Liver (tissue), 8 donors: ENCODE measurements at regions not wholly inside any gene's neighbourhood (a gene's known extent, or its start where the extent isn't known, plus 50 kb on each side); places are given as distances from the start of the nearest gene placed in this dataset.

Source experiments
- DNase-seq: peaks from one replicate; pipeline ENCODE4 v3.0.0-alpha.2; 2017; ENCODE audit warnings: low spot score
- H3K27ac ChIP-seq, 2 donors: one replicate each; pipeline ENCODE4 v1.7.0; 2013; ENCODE audit warnings: inconsistent platforms in 2 of 2, low read length in 2 of 2, control low read depth in 1 of 2, low read depth in 1 of 2, mild to moderate bottlenecking in 1 of 2
- H3K27me3 ChIP-seq, 4 donors: one replicate each; pipeline versions ENCODE4 v1.6.1 to v1.7.0; 2013; ENCODE audit warnings: low read length in 3 of 4, inconsistent platforms in 1 of 4, mild to moderate bottlenecking in 1 of 4, moderate library complexity in 1 of 4; ENCODE audit not compliant: control insufficient read depth in 4 of 4, insufficient read depth in 4 of 4
- H3K36me3 ChIP-seq, 4 donors: one replicate each; pipeline versions ENCODE4 v1.6.1 to v1.7.0; 2013; ENCODE audit warnings: low read length in 3 of 4, mild to moderate bottlenecking in 3 of 4, low read depth in 1 of 4, moderate library complexity in 1 of 4; ENCODE audit not compliant: control insufficient read depth in 4 of 4, insufficient read depth in 3 of 4
- H3K4me1 ChIP-seq, 4 donors: one replicate each; pipeline versions ENCODE4 v1.6.1 to v1.7.0; 2013; ENCODE audit warnings: low read length in 3 of 4, mild to moderate bottlenecking in 3 of 4, moderate library complexity in 1 of 4; ENCODE audit not compliant: control insufficient read depth in 4 of 4, insufficient read depth in 4 of 4
- H3K4me3 ChIP-seq, 3 donors: one replicate each; pipeline versions ENCODE4 v1.6.1 to v1.7.0; 2013; ENCODE audit warnings: low read length in 3 of 3, control low read depth in 1 of 3, low read depth in 1 of 3, mild to moderate bottlenecking in 1 of 3
- H3K9ac ChIP-seq, 2 donors: one replicate each; pipeline ENCODE4 v1.7.0; 2013; ENCODE audit warnings: low read length in 2 of 2, mild to moderate bottlenecking in 2 of 2, moderate library complexity in 2 of 2, control low read depth in 1 of 2, low read depth in 1 of 2
- H3K9me3 ChIP-seq, 4 donors: one replicate each; pipeline versions ENCODE4 v1.6.1 to v1.7.0; 2013; ENCODE audit warnings: low read length in 3 of 4; ENCODE audit not compliant: control insufficient read depth in 4 of 4
- EGR1 ChIP-seq, 2 donors: IDR thresholded peaks; 2 replicates each; pipeline ENCODE4 v1.6.1; 2016 to 2018; ENCODE audit warnings: antibody characterized with exemption in 2 of 2, low read depth in 2 of 2
- FOXA1 ChIP-seq: IDR thresholded peaks from 2 replicates; pipeline ENCODE4 v1.6.1; 2016; ENCODE audit warnings: antibody characterized with exemption
- FOXA2 ChIP-seq: IDR thresholded peaks from 2 replicates; pipeline ENCODE4 v1.6.1; 2016; ENCODE audit warnings: antibody characterized with exemption
- GABPA ChIP-seq, 2 donors: IDR thresholded peaks in 1 of 2; conservative IDR thresholded peaks in 1 of 2; 2 replicates each; pipeline ENCODE4 v1.6.1; 2016; ENCODE audit warnings: antibody characterized with exemption in 2 of 2, mild to moderate bottlenecking in 1 of 2, moderate library complexity in 1 of 2
- HNF4A ChIP-seq, 2 donors: conservative IDR thresholded peaks; 2 replicates each; pipeline ENCODE4 v1.6.1; 2016; ENCODE audit warnings: antibody characterized with exemption in 2 of 2, mild to moderate bottlenecking in 2 of 2
- HNF4G ChIP-seq: IDR thresholded peaks from 2 replicates; pipeline ENCODE4 v1.6.1; 2016; ENCODE audit warnings: antibody characterized with exemption
- JUND ChIP-seq, 2 donors: IDR thresholded peaks; 2 replicates each; pipeline ENCODE4 v1.6.1; 2016; ENCODE audit warnings: antibody characterized with exemption in 2 of 2
- RAD21 ChIP-seq, 2 donors: IDR thresholded peaks; 2 replicates each; pipeline ENCODE4 v1.6.1; 2016; ENCODE audit warnings: antibody characterized with exemption in 2 of 2, mild to moderate bottlenecking in 2 of 2
- RXRA ChIP-seq, 2 donors: IDR thresholded peaks; 2 replicates each; pipeline ENCODE4 v1.6.1; 2017 to 2018; ENCODE audit warnings: antibody characterized with exemption in 2 of 2, mild to moderate bottlenecking in 1 of 2
- SP1 ChIP-seq: IDR thresholded peaks from 2 replicates; pipeline ENCODE4 v1.6.1; 2018; ENCODE audit warnings: antibody characterized with exemption, mild to moderate bottlenecking
- TAF1 ChIP-seq: conservative IDR thresholded peaks from 2 replicates; pipeline ENCODE4 v1.6.1; 2016; ENCODE audit warnings: antibody characterized with exemption, mild to moderate bottlenecking
- YY1 ChIP-seq: IDR thresholded peaks from 2 replicates; pipeline ENCODE4 v1.6.1; 2016; ENCODE audit warnings: antibody characterized with exemption, mild to moderate bottlenecking
- WGBS: extraction: QIAGEN DNeasy Blood & Tissue Kit; methylation state at CpG from one replicate; pipeline ENCODE4 v1.1.7; 2013; 5-methylcytosine and 5-hydroxymethylcytosine counted together
- TF ChIP-seq, protein P1 (sequence below): IDR thresholded peaks from 2 replicates; pipeline ENCODE4 v1.6.1; 2016; ENCODE audit warnings: antibody characterized with exemption, mild to moderate bottlenecking
- TF ChIP-seq, protein P2 (sequence below): IDR thresholded peaks from 2 replicates; pipeline ENCODE4 v1.6.1; 2016; ENCODE audit warnings: antibody characterized with exemption
- TF ChIP-seq, protein P3 (sequence below): fragments of 150-350 bp; IDR thresholded peaks from 2 replicates; pipeline ENCODE4 v1.5.1; 2017; ENCODE audit warnings: improper control_type of control experiment, low read depth, low read length; ENCODE audit not compliant: missing input control
- TF ChIP-seq, protein P4 (sequence below): IDR thresholded peaks from 2 replicates; pipeline ENCODE4 v1.6.1; 2016; ENCODE audit warnings: antibody characterized with exemption
- TF ChIP-seq, protein P5 (sequence below): IDR thresholded peaks from 2 replicates; pipeline ENCODE4 v1.6.1; 2016; ENCODE audit warnings: antibody characterized with exemption
- donor health status: healthy.
- donor health status: healthy.
- donor health status: healthy.
- donor health status: healthy.
- donor health status: healthy.

DNA sequence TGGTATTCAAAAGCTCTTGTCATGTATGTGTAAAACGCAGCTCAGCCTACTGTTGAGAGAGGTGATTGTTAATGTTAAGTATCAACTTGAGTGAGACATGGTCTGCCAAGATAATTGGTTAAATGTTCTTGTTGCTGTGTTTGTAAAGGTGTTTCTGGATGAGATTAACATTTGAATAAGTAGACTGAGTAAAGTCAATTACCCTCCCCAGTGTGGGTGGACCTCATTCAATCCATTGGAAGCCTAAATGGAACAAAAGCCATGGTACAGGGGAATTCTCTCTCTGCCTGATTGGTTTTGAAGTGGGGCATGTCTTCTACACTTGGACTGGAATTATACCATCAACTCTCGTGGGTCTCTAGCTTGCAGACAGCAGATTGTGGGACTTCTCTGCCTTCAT is 63.8 kb upstream of the RERGL start:
- no peak for DNase-seq
- no peaks in the 10 kb centered on the region for H3K36me3 ChIP-seq
- TF ChIP-seq TAF1: no peak
- no peak for TF ChIP-seq EGR1 (IDR thresholded peaks at IDR 0.05; ENCODE audit: low read depth in 2 of 2)
- TF ChIP-seq, protein P1, sequence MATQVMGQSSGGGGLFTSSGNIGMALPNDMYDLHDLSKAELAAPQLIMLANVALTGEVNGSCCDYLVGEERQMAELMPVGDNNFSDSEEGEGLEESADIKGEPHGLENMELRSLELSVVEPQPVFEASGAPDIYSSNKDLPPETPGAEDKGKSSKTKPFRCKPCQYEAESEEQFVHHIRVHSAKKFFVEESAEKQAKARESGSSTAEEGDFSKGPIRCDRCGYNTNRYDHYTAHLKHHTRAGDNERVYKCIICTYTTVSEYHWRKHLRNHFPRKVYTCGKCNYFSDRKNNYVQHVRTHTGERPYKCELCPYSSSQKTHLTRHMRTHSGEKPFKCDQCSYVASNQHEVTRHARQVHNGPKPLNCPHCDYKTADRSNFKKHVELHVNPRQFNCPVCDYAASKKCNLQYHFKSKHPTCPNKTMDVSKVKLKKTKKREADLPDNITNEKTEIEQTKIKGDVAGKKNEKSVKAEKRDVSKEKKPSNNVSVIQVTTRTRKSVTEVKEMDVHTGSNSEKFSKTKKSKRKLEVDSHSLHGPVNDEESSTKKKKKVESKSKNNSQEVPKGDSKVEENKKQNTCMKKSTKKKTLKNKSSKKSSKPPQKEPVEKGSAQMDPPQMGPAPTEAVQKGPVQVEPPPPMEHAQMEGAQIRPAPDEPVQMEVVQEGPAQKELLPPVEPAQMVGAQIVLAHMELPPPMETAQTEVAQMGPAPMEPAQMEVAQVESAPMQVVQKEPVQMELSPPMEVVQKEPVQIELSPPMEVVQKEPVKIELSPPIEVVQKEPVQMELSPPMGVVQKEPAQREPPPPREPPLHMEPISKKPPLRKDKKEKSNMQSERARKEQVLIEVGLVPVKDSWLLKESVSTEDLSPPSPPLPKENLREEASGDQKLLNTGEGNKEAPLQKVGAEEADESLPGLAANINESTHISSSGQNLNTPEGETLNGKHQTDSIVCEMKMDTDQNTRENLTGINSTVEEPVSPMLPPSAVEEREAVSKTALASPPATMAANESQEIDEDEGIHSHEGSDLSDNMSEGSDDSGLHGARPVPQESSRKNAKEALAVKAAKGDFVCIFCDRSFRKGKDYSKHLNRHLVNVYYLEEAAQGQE: no peak
- no peak for TF ChIP-seq GABPA (IDR thresholded peaks at IDR 0.05 in 1 of 2, conservative IDR thresholded peaks at IDR 0.05 in 1 of 2)
- no peak for TF ChIP-seq YY1
- no peak for TF ChIP-seq JUND (IDR thresholded peaks at IDR 0.05)
- TF ChIP-seq, protein P2, sequence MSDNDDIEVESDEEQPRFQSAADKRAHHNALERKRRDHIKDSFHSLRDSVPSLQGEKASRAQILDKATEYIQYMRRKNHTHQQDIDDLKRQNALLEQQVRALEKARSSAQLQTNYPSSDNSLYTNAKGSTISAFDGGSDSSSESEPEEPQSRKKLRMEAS: no peak
- TF ChIP-seq, protein P3, sequence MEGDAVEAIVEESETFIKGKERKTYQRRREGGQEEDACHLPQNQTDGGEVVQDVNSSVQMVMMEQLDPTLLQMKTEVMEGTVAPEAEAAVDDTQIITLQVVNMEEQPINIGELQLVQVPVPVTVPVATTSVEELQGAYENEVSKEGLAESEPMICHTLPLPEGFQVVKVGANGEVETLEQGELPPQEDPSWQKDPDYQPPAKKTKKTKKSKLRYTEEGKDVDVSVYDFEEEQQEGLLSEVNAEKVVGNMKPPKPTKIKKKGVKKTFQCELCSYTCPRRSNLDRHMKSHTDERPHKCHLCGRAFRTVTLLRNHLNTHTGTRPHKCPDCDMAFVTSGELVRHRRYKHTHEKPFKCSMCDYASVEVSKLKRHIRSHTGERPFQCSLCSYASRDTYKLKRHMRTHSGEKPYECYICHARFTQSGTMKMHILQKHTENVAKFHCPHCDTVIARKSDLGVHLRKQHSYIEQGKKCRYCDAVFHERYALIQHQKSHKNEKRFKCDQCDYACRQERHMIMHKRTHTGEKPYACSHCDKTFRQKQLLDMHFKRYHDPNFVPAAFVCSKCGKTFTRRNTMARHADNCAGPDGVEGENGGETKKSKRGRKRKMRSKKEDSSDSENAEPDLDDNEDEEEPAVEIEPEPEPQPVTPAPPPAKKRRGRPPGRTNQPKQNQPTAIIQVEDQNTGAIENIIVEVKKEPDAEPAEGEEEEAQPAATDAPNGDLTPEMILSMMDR: no peak
- no peak for TF ChIP-seq FOXA1
- no peak for TF ChIP-seq HNF4A (conservative IDR thresholded peaks at IDR 0.05)
- 83% methylated on average over 2 of the region's 2 CpGs for WGBS
- H3K9ac ChIP-seq: no peak overlapping the region
- H3K27me3 ChIP-seq: no peaks in the 10 kb centered on the region
- H3K9me3 ChIP-seq: peaks cover 0 to 4% (median 2%) of the 10 kb centered on the region in 4 donors
- no peak overlapping the region for H3K4me3 ChIP-seq
- peaks cover 0 to under 1% (median 0%) of the 10 kb centered on the region in 4 donors for H3K4me1 ChIP-seq
- no peak overlapping the region for H3K27ac ChIP-seq

DNA sequence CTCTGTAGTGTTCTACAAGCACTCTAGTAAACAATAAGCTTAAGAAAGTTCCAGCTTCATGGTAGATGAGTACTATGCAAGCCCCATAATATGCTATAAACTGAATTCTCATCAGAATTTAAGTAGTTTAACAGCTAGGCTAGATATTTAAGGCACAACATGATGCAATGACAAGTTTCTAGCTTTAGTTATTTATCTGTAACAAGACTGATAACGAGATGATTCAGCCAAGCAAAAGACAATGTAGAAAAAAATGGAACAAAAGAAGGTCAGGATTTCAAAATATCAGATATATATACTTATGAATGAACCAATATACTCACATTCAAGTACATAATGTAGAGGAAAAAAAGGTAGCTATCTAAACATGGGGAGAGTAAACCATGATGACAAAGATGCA is 61.0 kb upstream of the RERGL start:
- Histone ChIP-seq H3K27ac (no peak overlapping the region), H3K4me3 (no peak overlapping the region), H3K27me3 (no peaks in the 10 kb centered on the region)

More for the DNA sequence above, 61.0 kb upstream of the RERGL start:
- TF ChIP-seq YY1 (no peak), RXRA (IDR thresholded peaks at IDR 0.05) (no peak), HNF4G (no peak), RAD21 (IDR thresholded peaks at IDR 0.05) (no peak), EGR1 (IDR thresholded peaks at IDR 0.05; ENCODE audit: low read depth in 2 of 2) (no peak), HNF4A (conservative IDR thresholded peaks at IDR 0.05) (no peak), GABPA (IDR thresholded peaks at IDR 0.05 in 1 of 2, conservative IDR thresholded peaks at IDR 0.05 in 1 of 2) (no peak), FOXA1 (no peak), SP1 (no peak), JUND (IDR thresholded peaks at IDR 0.05) (no peak), FOXA2 (no peak)
- TF ChIP-seq, protein P2: no peak
- TF ChIP-seq, protein P1: no peak
- TF ChIP-seq, protein P3: no peak
- TF ChIP-seq, protein P4, sequence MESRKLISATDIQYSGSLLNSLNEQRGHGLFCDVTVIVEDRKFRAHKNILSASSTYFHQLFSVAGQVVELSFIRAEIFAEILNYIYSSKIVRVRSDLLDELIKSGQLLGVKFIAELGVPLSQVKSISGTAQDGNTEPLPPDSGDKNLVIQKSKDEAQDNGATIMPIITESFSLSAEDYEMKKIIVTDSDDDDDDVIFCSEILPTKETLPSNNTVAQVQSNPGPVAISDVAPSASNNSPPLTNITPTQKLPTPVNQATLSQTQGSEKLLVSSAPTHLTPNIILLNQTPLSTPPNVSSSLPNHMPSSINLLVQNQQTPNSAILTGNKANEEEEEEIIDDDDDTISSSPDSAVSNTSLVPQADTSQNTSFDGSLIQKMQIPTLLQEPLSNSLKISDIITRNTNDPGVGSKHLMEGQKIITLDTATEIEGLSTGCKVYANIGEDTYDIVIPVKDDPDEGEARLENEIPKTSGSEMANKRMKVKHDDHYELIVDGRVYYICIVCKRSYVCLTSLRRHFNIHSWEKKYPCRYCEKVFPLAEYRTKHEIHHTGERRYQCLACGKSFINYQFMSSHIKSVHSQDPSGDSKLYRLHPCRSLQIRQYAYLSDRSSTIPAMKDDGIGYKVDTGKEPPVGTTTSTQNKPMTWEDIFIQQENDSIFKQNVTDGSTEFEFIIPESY: no peak
- TF ChIP-seq, protein P5, sequence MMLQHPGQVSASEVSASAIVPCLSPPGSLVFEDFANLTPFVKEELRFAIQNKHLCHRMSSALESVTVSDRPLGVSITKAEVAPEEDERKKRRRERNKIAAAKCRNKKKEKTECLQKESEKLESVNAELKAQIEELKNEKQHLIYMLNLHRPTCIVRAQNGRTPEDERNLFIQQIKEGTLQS: no peak
- Histone ChIP-seq H3K4me1 (peaks cover 0 to 8% (median 6%) of the 10 kb centered on the region in 4 donors), H3K9me3 (no peaks in the 10 kb centered on the region), H3K9ac (no peak overlapping the region), H3K36me3 (no peaks in the 10 kb centered on the region)
- no peak for DNase-seq
- 80% methylated on average over 1 of the region's 1 CpG for WGBS
